ENCODE measurements at regions not wholly inside any gene's neighbourhood (a gene's known extent, or its start where the extent isn't known, plus 50 kb on each side); places are given as distances from the start of the nearest gene placed in this dataset.

GRCh38 chrX:78543281-78543680, 115.8 kb downstream of the RTL3 start:
- no peak for TF ChIP-seq POLR2A (IDR thresholded peaks at IDR 0.05)
- no peak for TF ChIP-seq CTCF (IDR thresholded peaks at IDR 0.05)

Data from sigmoid colon (tissue), 3 donors.